Right lobe of liver (tissue), 4 donors: ENCODE measurements at regions not wholly inside any gene's neighbourhood (a gene's known extent, or its start where the extent isn't known, plus 50 kb on each side); places are given as distances from the start of the nearest gene placed in this dataset.

Source experiments
- CTCF ChIP-seq, 4 donors: fragments of 200-600 bp in 3 of 4; fragments of 450-650 bp in 1 of 4; IDR thresholded peaks; one replicate each; pipeline versions ENCODE4 v1.5.1 to v1.8.0; 2016 to 2022; ENCODE audit warnings: antibody characterized with exemption in 4 of 4, mild to moderate bottlenecking in 2 of 4
- POLR2A ChIP-seq: fragments of 450-650 bp; IDR thresholded peaks from one replicate; pipeline ENCODE4 v1.6.1; 2017; ENCODE audit warnings: antibody characterized with exemption, mild to moderate bottlenecking
- donor health status: DM: no; HTN: no; CAD: no.
- donor health status: DM: no; HTN: no; CAD: no.
- donor health status: DM: no; HTN: yes; CAD: no.

- no peak for TF ChIP-seq CTCF (IDR thresholded peaks at IDR 0.05)
- no peak for TF ChIP-seq POLR2A
These were observed 222.4 kb downstream of the CD47 start for GRCh38 chr3:107868449-107868848.
